GOT3 (cell line): ENCODE measurements at regions not wholly inside any gene's neighbourhood (a gene's known extent, or its start where the extent isn't known, plus 50 kb on each side); places are given as distances from the start of the nearest gene placed in this dataset.

Experiments used
- DNase-seq: peaks from one replicate; lab custom pipeline; 2025; ENCODE audit warnings: mixed read lengths; lab: John Stamatoyannopoulos, UW

GRCh38 chr7:25752967-25753791, 398.8 kb upstream of the NFE2L3 start:
- DNase-seq: no peak

GRCh38 chr7:25753837-25754236, 398.2 kb upstream of the NFE2L3 start:
- DNase-seq: no peak

- no peak for DNase-seq
These were observed 397.7 kb upstream of the NFE2L3 start for GRCh38 chr7:25754333-25754732.

GRCh38 chr7:25754751-25755150, 397.2 kb upstream of the NFE2L3 start:
- DNase-seq: no peak

- DNase-seq: no peak
These were observed 395.4 kb upstream of the NFE2L3 start for GRCh38 chr7:25756601-25757000.

GRCh38 chr7:25758559-25758958, 393.4 kb upstream of the NFE2L3 start:
- DNase-seq: no peak

- DNase-seq: no peak
These were observed 392.7 kb upstream of the NFE2L3 start for GRCh38 chr7:25759286-25759685.

GRCh38 chr7:25759748-25760147, 392.2 kb upstream of the NFE2L3 start:
- no peak for DNase-seq

GRCh38 chr7:25762511-25763462, 389.2 kb upstream of the NFE2L3 start:
- no peak for DNase-seq

GRCh38 chr7:25763463-25763860, 388.5 kb upstream of the NFE2L3 start:
- no peak for DNase-seq

- no peak for DNase-seq
These were observed 386.8 kb upstream of the NFE2L3 start for GRCh38 chr7:25765110-25765655.

- DNase-seq: no peak
These were observed 381.8 kb upstream of the NFE2L3 start for GRCh38 chr7:25770235-25770634.

GRCh38 chr7:25770670-25771069, 381.3 kb upstream of the NFE2L3 start:
- no peak for DNase-seq

GRCh38 chr7:25771491-25771890, 380.5 kb upstream of the NFE2L3 start:
- DNase-seq: no peak

GRCh38 chr7:25772802-25773201, 379.2 kb upstream of the NFE2L3 start:
- no peak for DNase-seq

GRCh38 chr7:25774675-25775074, 377.3 kb upstream of the NFE2L3 start:
- no peak for DNase-seq

GRCh38 chr7:25775570-25775969, 376.4 kb upstream of the NFE2L3 start:
- DNase-seq: no peak

- DNase-seq: no peak
These were observed 375.8 kb upstream of the NFE2L3 start for GRCh38 chr7:25775999-25776743.

GRCh38 chr7:25776744-25777123, 375.3 kb upstream of the NFE2L3 start:
- no peak for DNase-seq

GRCh38 chr7:25777969-25778708, 373.9 kb upstream of the NFE2L3 start:
- no peak for DNase-seq

GRCh38 chr7:25779002-25779546, 372.9 kb upstream of the NFE2L3 start:
- no peak for DNase-seq
